Progenitor cell of endocrine pancreas (in vitro differentiated cells): ENCODE measurements at regions not wholly inside any gene's neighbourhood (a gene's known extent, or its start where the extent isn't known, plus 50 kb on each side); places are given as distances from the start of the nearest gene placed in this dataset.

Experiments
- DNase-seq: peaks from one replicate; pipeline ENCODE4 v3.0.0; 2021; ENCODE audit warnings: low spot score; ENCODE audit not compliant: unreplicated experiment
- H3K27ac Mint-ChIP-seq: 2 replicates; pipeline ENCODE4 v1.8.0; 2021; ENCODE audit warnings: mild to moderate bottlenecking, moderate library complexity, mixed read lengths
- H3K27me3 Mint-ChIP-seq: 2 replicates; pipeline ENCODE4 v1.8.0; 2021; ENCODE audit warnings: mixed read lengths
- H3K36me3 Mint-ChIP-seq: 2 replicates; pipeline ENCODE4 v1.8.0; 2022; ENCODE audit warnings: mixed read lengths; ENCODE audit not compliant: insufficient read depth
- H3K4me1 Mint-ChIP-seq: 2 replicates; pipeline ENCODE4 v1.8.0; 2021; ENCODE audit warnings: low read depth, mixed read lengths
- H3K4me3 Mint-ChIP-seq: 2 replicates; pipeline ENCODE4 v1.8.0; 2021; ENCODE audit warnings: low read depth, mild to moderate bottlenecking, moderate library complexity, mixed read lengths
- H3K9me3 Mint-ChIP-seq: 2 replicates; pipeline ENCODE4 v1.8.0; 2021; ENCODE audit warnings: low read depth, mixed read lengths
- TF ChIP-seq, protein P1 (sequence below): fragments of 200-600 bp; sonication (generic); IDR thresholded peaks from one replicate; pipeline ENCODE4 v1.5.0; 2021; ENCODE audit warnings: antibody characterized with exemption, mild to moderate bottlenecking; ENCODE audit not compliant: unreplicated experiment

DNA sequence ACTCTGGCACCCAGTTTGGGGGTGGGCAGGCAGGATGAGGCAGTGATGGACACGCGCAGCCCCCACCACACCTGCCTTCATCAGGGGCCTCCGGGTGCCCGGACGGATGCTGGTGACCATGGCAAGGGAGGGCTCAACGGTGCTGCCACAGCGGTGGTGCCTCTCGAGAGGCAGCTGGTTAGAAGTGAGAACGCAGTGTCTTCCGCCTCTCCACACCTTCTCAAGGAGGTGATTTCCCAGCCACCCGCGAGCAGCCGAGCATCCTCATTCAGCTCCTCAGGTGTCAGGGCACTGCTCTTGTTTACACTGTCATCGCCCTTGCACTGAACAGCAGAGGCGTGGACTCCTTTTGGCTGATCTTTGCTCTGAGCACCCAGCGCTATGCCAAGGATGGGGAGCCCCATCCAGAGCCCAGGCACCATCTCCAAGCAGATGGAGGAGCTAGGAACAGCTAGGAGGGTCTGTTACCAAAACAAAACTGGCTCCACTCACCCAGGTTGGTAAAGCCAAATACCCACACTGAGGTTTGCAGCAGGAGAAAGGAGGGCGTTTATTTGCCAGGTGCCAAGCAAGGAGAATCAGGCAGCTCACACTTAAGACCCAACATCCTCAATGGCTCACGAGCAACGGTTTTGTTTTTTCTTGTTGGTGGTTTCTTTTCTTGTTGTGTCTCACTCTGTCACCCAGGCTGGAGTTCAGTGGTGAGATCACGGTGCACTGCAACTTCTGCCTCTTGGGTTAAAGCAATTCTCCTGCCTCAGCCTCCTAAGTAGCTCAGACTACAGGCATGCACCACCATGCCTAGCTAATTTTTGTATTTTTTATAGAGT lies 174.3 kb upstream of the TNRC6C start:
- Mint-ChIP-seq H3K4me3 (no peak overlapping the region), H3K36me3 (no peaks in the 10 kb centered on the region), H3K27ac (no peak overlapping the region), H3K4me1 (peaks cover 7% of the 10 kb centered on the region), H3K9me3 (no peaks in the 10 kb centered on the region), H3K27me3 (peaks cover 53% of the 10 kb centered on the region)
- no peak for DNase-seq
- TF ChIP-seq, protein P1, sequence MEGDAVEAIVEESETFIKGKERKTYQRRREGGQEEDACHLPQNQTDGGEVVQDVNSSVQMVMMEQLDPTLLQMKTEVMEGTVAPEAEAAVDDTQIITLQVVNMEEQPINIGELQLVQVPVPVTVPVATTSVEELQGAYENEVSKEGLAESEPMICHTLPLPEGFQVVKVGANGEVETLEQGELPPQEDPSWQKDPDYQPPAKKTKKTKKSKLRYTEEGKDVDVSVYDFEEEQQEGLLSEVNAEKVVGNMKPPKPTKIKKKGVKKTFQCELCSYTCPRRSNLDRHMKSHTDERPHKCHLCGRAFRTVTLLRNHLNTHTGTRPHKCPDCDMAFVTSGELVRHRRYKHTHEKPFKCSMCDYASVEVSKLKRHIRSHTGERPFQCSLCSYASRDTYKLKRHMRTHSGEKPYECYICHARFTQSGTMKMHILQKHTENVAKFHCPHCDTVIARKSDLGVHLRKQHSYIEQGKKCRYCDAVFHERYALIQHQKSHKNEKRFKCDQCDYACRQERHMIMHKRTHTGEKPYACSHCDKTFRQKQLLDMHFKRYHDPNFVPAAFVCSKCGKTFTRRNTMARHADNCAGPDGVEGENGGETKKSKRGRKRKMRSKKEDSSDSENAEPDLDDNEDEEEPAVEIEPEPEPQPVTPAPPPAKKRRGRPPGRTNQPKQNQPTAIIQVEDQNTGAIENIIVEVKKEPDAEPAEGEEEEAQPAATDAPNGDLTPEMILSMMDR: no peak

DNA sequence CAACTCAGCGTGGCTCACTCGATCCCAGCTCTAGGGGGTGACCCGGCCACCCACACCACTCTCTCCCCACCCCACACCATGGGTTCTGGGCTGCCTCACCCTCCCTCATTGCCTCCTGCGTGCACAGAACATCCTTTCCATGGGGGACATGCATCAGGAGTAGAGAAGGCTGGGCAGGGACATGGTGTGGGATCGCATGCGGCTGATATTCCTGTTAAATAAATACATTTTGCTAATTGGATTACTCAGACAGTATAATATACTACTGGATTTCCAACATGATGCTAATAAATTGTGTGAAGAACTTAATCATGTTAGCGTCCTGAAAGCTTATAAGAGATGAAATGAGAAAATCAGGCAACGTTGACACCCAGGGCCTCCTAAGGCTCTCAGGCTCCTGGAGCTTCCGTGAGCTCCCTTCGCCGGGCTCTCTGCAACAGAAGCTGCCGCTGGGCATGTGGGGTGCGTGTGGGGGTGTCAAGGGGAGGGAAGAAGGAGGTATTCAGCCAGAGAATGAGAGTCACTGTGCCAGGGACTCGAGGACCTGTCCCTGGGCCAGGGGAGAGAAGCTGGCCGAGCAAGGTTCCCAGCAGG lies 173.1 kb upstream of the TNRC6C start:
- H3K27ac Mint-ChIP-seq: no peak overlapping the region
- H3K4me3 Mint-ChIP-seq: no peak overlapping the region
- no peak for DNase-seq
- H3K9me3 Mint-ChIP-seq: no peaks in the 10 kb centered on the region
- H3K27me3 Mint-ChIP-seq: peaks cover 62% of the 10 kb centered on the region
- H3K36me3 Mint-ChIP-seq: no peaks in the 10 kb centered on the region
- TF ChIP-seq, protein P1: no peak
- H3K4me1 Mint-ChIP-seq: peaks cover 2% of the 10 kb centered on the region

DNA sequence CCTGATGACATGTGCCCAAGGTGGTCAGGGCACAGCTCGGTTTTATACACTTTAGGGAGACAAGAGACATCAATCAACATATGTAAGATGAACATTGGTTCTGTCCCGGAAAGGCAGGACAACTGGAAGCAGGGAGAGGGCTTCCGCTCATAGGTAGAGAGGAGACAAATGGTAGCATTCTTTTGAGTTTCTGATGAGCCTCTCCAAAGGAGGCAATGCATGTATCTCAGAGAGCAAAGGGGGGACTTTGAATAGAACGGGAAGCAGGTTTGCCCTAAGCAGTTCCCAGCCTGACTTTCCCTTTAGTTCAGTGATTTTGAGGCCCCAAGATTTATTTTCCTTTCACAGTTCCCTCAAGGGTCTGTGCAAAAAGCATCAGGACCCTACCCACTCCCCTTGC lies 172.4 kb upstream of the TNRC6C start:
- no peaks in the 10 kb centered on the region for H3K9me3 Mint-ChIP-seq
- no peaks in the 10 kb centered on the region for H3K36me3 Mint-ChIP-seq
- no peak overlapping the region for H3K27ac Mint-ChIP-seq
- peaks cover 63% of the 10 kb centered on the region for H3K27me3 Mint-ChIP-seq
- no peak overlapping the region for H3K4me3 Mint-ChIP-seq
- no peaks in the 10 kb centered on the region for H3K4me1 Mint-ChIP-seq
- TF ChIP-seq, protein P1: no peak
- no peak for DNase-seq

DNA sequence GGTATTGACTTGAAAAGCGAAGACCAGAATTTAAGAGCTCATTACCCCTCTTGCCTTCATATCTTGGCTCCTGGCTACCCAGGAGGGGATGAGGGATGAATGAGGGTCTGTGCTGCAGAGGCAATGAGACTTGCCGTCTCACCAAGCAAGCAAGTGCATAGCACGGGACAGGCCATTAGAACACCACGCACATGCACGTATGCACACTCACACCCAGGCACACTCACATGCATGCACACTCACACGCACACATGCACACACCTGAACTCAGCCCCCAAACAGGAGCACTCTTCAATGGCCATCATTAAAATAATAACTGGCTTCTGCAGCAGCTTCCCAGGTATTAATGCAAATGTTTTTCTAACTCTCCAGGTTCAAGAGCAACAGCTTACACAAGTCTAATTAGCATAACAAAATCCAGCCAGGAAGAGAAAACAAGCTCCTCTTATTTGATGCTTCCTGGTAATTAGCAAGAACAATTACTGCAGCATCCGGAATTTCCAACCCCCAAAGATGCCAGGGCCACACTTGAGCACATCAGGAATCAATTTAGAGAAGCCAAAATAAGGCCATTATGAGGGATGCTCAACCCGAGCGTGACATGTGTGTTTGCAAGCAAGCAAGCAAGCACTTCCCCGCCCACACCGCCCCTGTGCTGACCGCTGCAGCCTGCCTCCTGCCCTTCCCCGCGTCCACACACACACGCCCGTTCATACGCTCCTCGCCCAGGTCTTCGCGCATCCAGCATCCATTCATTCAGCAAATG lies 171.6 kb upstream of the TNRC6C start:
- DNase-seq: no peak
- H3K27me3 Mint-ChIP-seq: peaks cover 63% of the 10 kb centered on the region
- H3K4me1 Mint-ChIP-seq: no peaks in the 10 kb centered on the region
- no peaks in the 10 kb centered on the region for H3K36me3 Mint-ChIP-seq
- no peaks in the 10 kb centered on the region for H3K9me3 Mint-ChIP-seq
- H3K27ac Mint-ChIP-seq: no peak overlapping the region
- TF ChIP-seq, protein P1: no peak
- H3K4me3 Mint-ChIP-seq: no peak overlapping the region

DNA sequence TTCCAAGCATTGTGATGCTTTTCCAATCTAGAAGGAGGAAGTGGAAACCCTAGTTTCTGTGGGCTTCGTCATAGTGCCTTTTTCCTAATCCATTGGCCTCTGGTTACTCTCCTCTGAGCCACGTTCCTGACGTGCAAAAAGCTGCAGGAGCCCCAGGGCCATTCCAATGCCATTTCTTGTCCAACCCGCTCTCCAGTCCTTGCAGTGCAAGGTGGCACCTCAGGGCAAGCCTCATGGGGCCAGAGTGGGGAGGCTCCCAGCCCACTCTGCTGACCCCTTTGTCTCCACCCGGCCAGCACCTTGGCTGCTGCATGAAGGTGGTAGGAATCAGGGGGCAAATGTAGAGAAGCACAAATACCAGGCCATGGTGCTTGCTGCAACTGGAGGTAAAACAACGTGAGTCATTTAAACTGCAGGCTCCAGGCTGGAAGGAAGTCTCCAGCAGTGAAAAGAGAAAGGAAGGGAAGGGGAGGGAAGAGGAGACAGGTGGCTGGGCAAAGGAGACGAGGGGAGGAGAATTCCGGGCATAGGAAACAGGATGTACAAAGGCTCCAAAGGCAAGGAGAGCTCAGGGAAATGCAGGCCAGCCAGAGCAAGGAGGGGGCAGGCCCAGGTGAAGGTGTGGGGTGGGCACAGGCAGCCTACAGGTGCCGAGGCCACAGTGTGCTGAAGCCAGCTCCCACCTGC lies 168.2 kb upstream of the TNRC6C start:
- no peak overlapping the region for H3K4me3 Mint-ChIP-seq
- H3K27me3 Mint-ChIP-seq: peaks cover 58% of the 10 kb centered on the region
- H3K4me1 Mint-ChIP-seq: no peaks in the 10 kb centered on the region
- no peaks in the 10 kb centered on the region for H3K9me3 Mint-ChIP-seq
- TF ChIP-seq, protein P1: no peak
- no peak for DNase-seq
- H3K36me3 Mint-ChIP-seq: no peaks in the 10 kb centered on the region
- H3K27ac Mint-ChIP-seq: no peak overlapping the region
